SK-N-SH (cell line): ENCODE measurements at regions not wholly inside any gene's neighbourhood (a gene's known extent, or its start where the extent isn't known, plus 50 kb on each side); places are given as distances from the start of the nearest gene placed in this dataset.

Experiments used
- EP300 ChIP-seq, 2 experiments: IDR thresholded peaks; 2 replicates each; pipeline versions ENCODE4 v1.4.0 to v1.6.1; 2012; ENCODE audit warnings: borderline replicate concordance in 1 of 2, low read depth in 1 of 2, low read length in 1 of 2
- NFIC ChIP-seq: IDR thresholded peaks from 2 replicates; pipeline ENCODE4 v1.4.0; 2012; ENCODE audit warnings: borderline replicate concordance
- NRF1 ChIP-seq: IDR thresholded peaks from 2 replicates; pipeline ENCODE4 v1.6.1; 2012; ENCODE audit warnings: low read depth, mild to moderate bottlenecking, low read length
- POLR2AphosphoS5 ChIP-seq: IDR thresholded peaks from 2 replicates; pipeline ENCODE4 v1.6.1; 2012; ENCODE audit warnings: low read depth, low read length
- RAD21 ChIP-seq: IDR thresholded peaks from 2 replicates; pipeline ENCODE4 v1.6.1; 2012; ENCODE audit warnings: mild to moderate bottlenecking, low read length
- REST ChIP-seq: IDR thresholded peaks from 2 replicates; pipeline ENCODE4 v1.6.1; 2012; ENCODE audit warnings: mild to moderate bottlenecking, low read depth, low read length, moderate library complexity
- TEAD4 ChIP-seq: IDR thresholded peaks from 2 replicates; pipeline ENCODE4 v1.4.0; 2012; ENCODE audit warnings: mild to moderate bottlenecking, borderline replicate concordance; ENCODE audit not compliant: insufficient read depth
- YY1 ChIP-seq: IDR thresholded peaks from 2 replicates; pipeline ENCODE4 v1.4.0; 2012; ENCODE audit warnings: low read depth, mild to moderate bottlenecking
- TF ChIP-seq, protein P1 (sequence below): fragments of 200-600 bp; sonication (generic); IDR thresholded peaks from 2 replicates; pipeline ENCODE4 v1.6.1; 2017; ENCODE audit warnings: antibody characterized with exemption, mild to moderate bottlenecking, moderate library complexity
- TF ChIP-seq, protein P2 (sequence below): IDR thresholded peaks from 2 replicates; pipeline ENCODE4 v1.4.0; 2012; ENCODE audit warnings: low read depth

- TF ChIP-seq, protein P1, sequence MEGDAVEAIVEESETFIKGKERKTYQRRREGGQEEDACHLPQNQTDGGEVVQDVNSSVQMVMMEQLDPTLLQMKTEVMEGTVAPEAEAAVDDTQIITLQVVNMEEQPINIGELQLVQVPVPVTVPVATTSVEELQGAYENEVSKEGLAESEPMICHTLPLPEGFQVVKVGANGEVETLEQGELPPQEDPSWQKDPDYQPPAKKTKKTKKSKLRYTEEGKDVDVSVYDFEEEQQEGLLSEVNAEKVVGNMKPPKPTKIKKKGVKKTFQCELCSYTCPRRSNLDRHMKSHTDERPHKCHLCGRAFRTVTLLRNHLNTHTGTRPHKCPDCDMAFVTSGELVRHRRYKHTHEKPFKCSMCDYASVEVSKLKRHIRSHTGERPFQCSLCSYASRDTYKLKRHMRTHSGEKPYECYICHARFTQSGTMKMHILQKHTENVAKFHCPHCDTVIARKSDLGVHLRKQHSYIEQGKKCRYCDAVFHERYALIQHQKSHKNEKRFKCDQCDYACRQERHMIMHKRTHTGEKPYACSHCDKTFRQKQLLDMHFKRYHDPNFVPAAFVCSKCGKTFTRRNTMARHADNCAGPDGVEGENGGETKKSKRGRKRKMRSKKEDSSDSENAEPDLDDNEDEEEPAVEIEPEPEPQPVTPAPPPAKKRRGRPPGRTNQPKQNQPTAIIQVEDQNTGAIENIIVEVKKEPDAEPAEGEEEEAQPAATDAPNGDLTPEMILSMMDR, result no peak
- TF ChIP-seq TEAD4 (no peak), RAD21 (no peak), REST (no peak), POLR2AphosphoS5 (no peak), YY1 (no peak), NFIC (no peak), NRF1 (no peak), EP300 (IDR thresholded peaks at IDR 0.05; ENCODE audit: borderline replicate concordance in 1 of 2, low read depth in 1 of 2, low read length in 1 of 2) (no peak)
- TF ChIP-seq, protein P2, sequence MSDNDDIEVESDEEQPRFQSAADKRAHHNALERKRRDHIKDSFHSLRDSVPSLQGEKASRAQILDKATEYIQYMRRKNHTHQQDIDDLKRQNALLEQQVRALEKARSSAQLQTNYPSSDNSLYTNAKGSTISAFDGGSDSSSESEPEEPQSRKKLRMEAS, result no peak
These were observed 243.4 kb downstream of the ADGRL2 start for GRCh38 chr1:82044111-82044510.
